Left hindlimb (tissue), 1 donor: ENCODE measurements at regions not wholly inside any gene's neighbourhood (a gene's known extent, or its start where the extent isn't known, plus 50 kb on each side); places are given as distances from the start of the nearest gene placed in this dataset.
"Not testable (repeated sequence)": the region's sequence is repeated elsewhere in the genome, so short reads cannot be mapped to it uniquely, and the experiment has no call there.

Source experiments
- DNase-seq: peaks from one replicate; pipeline ENCODE4 v3.0.0-alpha.2; 2018

- not testable (repeated sequence) for DNase-seq
These were observed 50.5 kb upstream of the THOC3 start for GRCh38 chr5:176018598-176018997.

GRCh38 chr5:176020852-176021251 lies 52.7 kb upstream of the THOC3 start:
- not testable (repeated sequence) for DNase-seq

- DNase-seq: not testable (repeated sequence)
These were observed 55.4 kb upstream of the THOC3 start for GRCh38 chr5:176023535-176023934.

- not testable (repeated sequence) for DNase-seq
These were observed 61.3 kb upstream of the THOC3 start for GRCh38 chr5:176029445-176029844.

- DNase-seq: not testable (repeated sequence)
These were observed 62.4 kb upstream of the THOC3 start for GRCh38 chr5:176030361-176031117.

GRCh38 chr5:176031118-176031510 lies 63.0 kb upstream of the THOC3 start:
- DNase-seq: not testable (repeated sequence)

GRCh38 chr5:176033186-176033585 lies 65.1 kb upstream of the THOC3 start:
- not testable (repeated sequence) for DNase-seq

- DNase-seq: not testable (repeated sequence)
These were observed 66.5 kb upstream of the THOC3 start for GRCh38 chr5:176034407-176035200.

GRCh38 chr5:176035201-176035530 lies 67.1 kb upstream of the THOC3 start:
- not testable (repeated sequence) for DNase-seq

GRCh38 chr5:176035816-176036308 lies 67.7 kb upstream of the THOC3 start:
- DNase-seq: not testable (repeated sequence)

- DNase-seq: not testable (repeated sequence)
These were observed 68.3 kb upstream of the THOC3 start for GRCh38 chr5:176036391-176036790.

- DNase-seq: not testable (repeated sequence)
These were observed 69.1 kb upstream of the THOC3 start for GRCh38 chr5:176037190-176037589.

GRCh38 chr5:176040105-176040801 lies 72.1 kb upstream of the THOC3 start:
- DNase-seq: not testable (repeated sequence)

- DNase-seq: not testable (repeated sequence)
These were observed 73.3 kb upstream of the THOC3 start for GRCh38 chr5:176041248-176041994.

GRCh38 chr5:176042020-176042658 lies 74.0 kb upstream of the THOC3 start:
- not testable (repeated sequence) for DNase-seq

GRCh38 chr5:176043252-176043829 lies 75.2 kb upstream of the THOC3 start:
- DNase-seq: not testable (repeated sequence)

GRCh38 chr5:176043986-176044385 lies 75.9 kb upstream of the THOC3 start:
- DNase-seq: not testable (repeated sequence)

- DNase-seq: not testable (repeated sequence)
These were observed 76.3 kb upstream of the THOC3 start for GRCh38 chr5:176044431-176044830.

GRCh38 chr5:176045442-176045841 lies 77.3 kb upstream of the THOC3 start:
- DNase-seq: not testable (repeated sequence)

- DNase-seq: not testable (repeated sequence)
These were observed 80.6 kb upstream of the THOC3 start for GRCh38 chr5:176048671-176049070.
